OCI-LY3 (cell line): ENCODE measurements at regions not wholly inside any gene's neighbourhood (a gene's known extent, or its start where the extent isn't known, plus 50 kb on each side); places are given as distances from the start of the nearest gene placed in this dataset.

Experiments
- EZH2phosphoT487 ChIP-seq: fragments of 200-600 bp; shearing (Covaris generic); IDR thresholded peaks from 2 replicates; pipeline ENCODE4 v1.6.1; 2018; ENCODE audit warnings: antibody characterized with exemption, mixed run types, low read depth
- TF ChIP-seq, protein P1 (sequence below): fragments of 200-600, 300-600 bp; sonication (generic); IDR thresholded peaks from 2 replicates; pipeline ENCODE4 v1.5.1; 2014; ENCODE audit warnings: antibody characterized with exemption, low read length, low read depth

GRCh38 chr3:104526901-104527401 lies 839.8 kb upstream of the ALCAM start:
- no peak for TF ChIP-seq EZH2phosphoT487
- TF ChIP-seq, protein P1, sequence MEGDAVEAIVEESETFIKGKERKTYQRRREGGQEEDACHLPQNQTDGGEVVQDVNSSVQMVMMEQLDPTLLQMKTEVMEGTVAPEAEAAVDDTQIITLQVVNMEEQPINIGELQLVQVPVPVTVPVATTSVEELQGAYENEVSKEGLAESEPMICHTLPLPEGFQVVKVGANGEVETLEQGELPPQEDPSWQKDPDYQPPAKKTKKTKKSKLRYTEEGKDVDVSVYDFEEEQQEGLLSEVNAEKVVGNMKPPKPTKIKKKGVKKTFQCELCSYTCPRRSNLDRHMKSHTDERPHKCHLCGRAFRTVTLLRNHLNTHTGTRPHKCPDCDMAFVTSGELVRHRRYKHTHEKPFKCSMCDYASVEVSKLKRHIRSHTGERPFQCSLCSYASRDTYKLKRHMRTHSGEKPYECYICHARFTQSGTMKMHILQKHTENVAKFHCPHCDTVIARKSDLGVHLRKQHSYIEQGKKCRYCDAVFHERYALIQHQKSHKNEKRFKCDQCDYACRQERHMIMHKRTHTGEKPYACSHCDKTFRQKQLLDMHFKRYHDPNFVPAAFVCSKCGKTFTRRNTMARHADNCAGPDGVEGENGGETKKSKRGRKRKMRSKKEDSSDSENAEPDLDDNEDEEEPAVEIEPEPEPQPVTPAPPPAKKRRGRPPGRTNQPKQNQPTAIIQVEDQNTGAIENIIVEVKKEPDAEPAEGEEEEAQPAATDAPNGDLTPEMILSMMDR: no peak
